Liver (tissue), 3 donors: ENCODE measurements at regions not wholly inside any gene's neighbourhood (a gene's known extent, or its start where the extent isn't known, plus 50 kb on each side); places are given as distances from the start of the nearest gene placed in this dataset.

Source experiments
- EGR1 ChIP-seq, 2 donors: IDR thresholded peaks; 2 replicates each; pipeline ENCODE4 v1.6.1; 2016 to 2018; ENCODE audit warnings: antibody characterized with exemption in 2 of 2, low read depth in 2 of 2
- GABPA ChIP-seq, 2 donors: IDR thresholded peaks in 1 of 2; conservative IDR thresholded peaks in 1 of 2; 2 replicates each; pipeline ENCODE4 v1.6.1; 2016; ENCODE audit warnings: antibody characterized with exemption in 2 of 2, mild to moderate bottlenecking in 1 of 2, moderate library complexity in 1 of 2
- TAF1 ChIP-seq: conservative IDR thresholded peaks from 2 replicates; pipeline ENCODE4 v1.6.1; 2016; ENCODE audit warnings: antibody characterized with exemption, mild to moderate bottlenecking
- YY1 ChIP-seq: IDR thresholded peaks from 2 replicates; pipeline ENCODE4 v1.6.1; 2016; ENCODE audit warnings: antibody characterized with exemption, mild to moderate bottlenecking
- TF ChIP-seq, protein P1 (sequence below): fragments of 150-350 bp; IDR thresholded peaks from 2 replicates; pipeline ENCODE4 v1.5.1; 2017; ENCODE audit warnings: improper control_type of control experiment, low read depth, low read length; ENCODE audit not compliant: missing input control
- TF ChIP-seq, protein P2 (sequence below): IDR thresholded peaks from 2 replicates; pipeline ENCODE4 v1.6.1; 2016; ENCODE audit warnings: antibody characterized with exemption
- donor health status: healthy.
- donor health status: healthy.

GRCh38 chr16:55039511-55039910 is 108.8 kb downstream of the IRX5 start:
- TF ChIP-seq YY1 (no peak), GABPA (IDR thresholded peaks at IDR 0.05 in 1 of 2, conservative IDR thresholded peaks at IDR 0.05 in 1 of 2) (no peak), EGR1 (IDR thresholded peaks at IDR 0.05; ENCODE audit: low read depth in 2 of 2) (no peak), TAF1 (no peak)
- TF ChIP-seq, protein P1, sequence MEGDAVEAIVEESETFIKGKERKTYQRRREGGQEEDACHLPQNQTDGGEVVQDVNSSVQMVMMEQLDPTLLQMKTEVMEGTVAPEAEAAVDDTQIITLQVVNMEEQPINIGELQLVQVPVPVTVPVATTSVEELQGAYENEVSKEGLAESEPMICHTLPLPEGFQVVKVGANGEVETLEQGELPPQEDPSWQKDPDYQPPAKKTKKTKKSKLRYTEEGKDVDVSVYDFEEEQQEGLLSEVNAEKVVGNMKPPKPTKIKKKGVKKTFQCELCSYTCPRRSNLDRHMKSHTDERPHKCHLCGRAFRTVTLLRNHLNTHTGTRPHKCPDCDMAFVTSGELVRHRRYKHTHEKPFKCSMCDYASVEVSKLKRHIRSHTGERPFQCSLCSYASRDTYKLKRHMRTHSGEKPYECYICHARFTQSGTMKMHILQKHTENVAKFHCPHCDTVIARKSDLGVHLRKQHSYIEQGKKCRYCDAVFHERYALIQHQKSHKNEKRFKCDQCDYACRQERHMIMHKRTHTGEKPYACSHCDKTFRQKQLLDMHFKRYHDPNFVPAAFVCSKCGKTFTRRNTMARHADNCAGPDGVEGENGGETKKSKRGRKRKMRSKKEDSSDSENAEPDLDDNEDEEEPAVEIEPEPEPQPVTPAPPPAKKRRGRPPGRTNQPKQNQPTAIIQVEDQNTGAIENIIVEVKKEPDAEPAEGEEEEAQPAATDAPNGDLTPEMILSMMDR = no peak
- TF ChIP-seq, protein P2, sequence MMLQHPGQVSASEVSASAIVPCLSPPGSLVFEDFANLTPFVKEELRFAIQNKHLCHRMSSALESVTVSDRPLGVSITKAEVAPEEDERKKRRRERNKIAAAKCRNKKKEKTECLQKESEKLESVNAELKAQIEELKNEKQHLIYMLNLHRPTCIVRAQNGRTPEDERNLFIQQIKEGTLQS = no peak
